ENCODE measurements at regions not wholly inside any gene's neighbourhood (a gene's known extent, or its start where the extent isn't known, plus 50 kb on each side); places are given as distances from the start of the nearest gene placed in this dataset.

DNA sequence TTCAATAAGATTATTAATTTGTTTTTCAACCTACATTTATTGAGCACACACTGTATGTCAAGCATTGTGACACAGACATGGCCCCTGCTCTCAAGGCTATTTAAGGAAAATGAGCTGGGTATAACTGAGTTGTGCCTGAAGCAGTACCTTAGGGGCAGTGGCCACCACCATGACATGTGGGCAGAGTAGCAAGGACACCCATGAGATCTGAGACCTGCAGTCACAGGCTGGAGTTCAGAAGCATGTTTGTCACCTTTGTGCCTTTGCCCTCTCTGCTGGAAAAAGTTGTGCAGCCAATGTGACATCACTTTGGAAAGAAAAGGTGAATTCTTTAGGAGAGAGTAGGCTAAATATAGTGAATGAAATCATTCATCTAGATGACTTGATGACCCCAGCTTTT, 501.3 kb downstream of the BCOR start:
- no peaks in the 10 kb centered on the region for H3K27me3 ChIP-seq
- TF ChIP-seq POLR2A (IDR thresholded peaks at IDR 0.05) = no peak
- TF ChIP-seq CTCF (IDR thresholded peaks at IDR 0.05) = no peak
- no peaks in the 10 kb centered on the region for H3K4me1 ChIP-seq
- H3K27ac ChIP-seq = no peak overlapping the region
- DNase-seq = no peak
- H3K4me3 ChIP-seq (replicated peaks in 1 of 3) = no peak overlapping the region
- intact Hi-C loops (cut with DNase I) = no loop called here
- no peaks in the 10 kb centered on the region for H3K36me3 ChIP-seq
- H3K9me3 ChIP-seq = no peaks in the 10 kb centered on the region

GRCh38 chrX:39599339-39599738, 498.4 kb downstream of the BCOR start:
- Histone ChIP-seq H3K9me3 (no peaks in the 10 kb centered on the region), H3K4me3 (replicated peaks in 1 of 3) (no peak overlapping the region), H3K27ac (no peak overlapping the region), H3K36me3 (no peaks in the 10 kb centered on the region), H3K27me3 (no peaks in the 10 kb centered on the region), H3K4me1 (no peaks in the 10 kb centered on the region)
- no peak for DNase-seq
- 95 to 100% methylated on average over 2 to 4 of the region's 6 CpGs for WGBS, 2 donors
- intact Hi-C loops (cut with DNase I) = no loop called here
- TF ChIP-seq CTCF (IDR thresholded peaks at IDR 0.05) = no peak
- no peak for TF ChIP-seq POLR2A (IDR thresholded peaks at IDR 0.05)

GRCh38 chrX:39600222-39600621, 497.5 kb downstream of the BCOR start:
- Histone ChIP-seq H3K27ac (no peak overlapping the region), H3K36me3 (no peaks in the 10 kb centered on the region), H3K4me3 (replicated peaks in 1 of 3) (no peak overlapping the region), H3K4me1 (no peaks in the 10 kb centered on the region), H3K27me3 (no peaks in the 10 kb centered on the region), H3K9me3 (no peaks in the 10 kb centered on the region)
- TF ChIP-seq CTCF (IDR thresholded peaks at IDR 0.05) (no peak), POLR2A (IDR thresholded peaks at IDR 0.05) (no peak)
- intact Hi-C loops (cut with DNase I) = no loop called here
- WGBS, 2 donors = 50 to 89% methylated on average over 2 to 6 of the region's 6 CpGs
- no peak for DNase-seq

- H3K36me3 ChIP-seq = no peaks in the 10 kb centered on the region
- H3K27me3 ChIP-seq = no peaks in the 10 kb centered on the region
- H3K27ac ChIP-seq = no peak overlapping the region
- no peaks in the 10 kb centered on the region for H3K4me1 ChIP-seq
- 80 to 81% methylated on average over 11 to 12 of the region's 19 CpGs for WGBS, 2 donors
- intact Hi-C loops (cut with DNase I) = no loop called here
- H3K4me3 ChIP-seq (replicated peaks in 1 of 3) = no peak overlapping the region
- TF ChIP-seq CTCF (IDR thresholded peaks at IDR 0.05) (no peak), POLR2A (IDR thresholded peaks at IDR 0.05) (no peak)
- no peaks in the 10 kb centered on the region for H3K9me3 ChIP-seq
- no peak for DNase-seq
These were observed 496.3 kb downstream of the BCOR start for GRCh38 chrX:39601231-39602177.

- H3K4me1 ChIP-seq = no peaks in the 10 kb centered on the region
- H3K36me3 ChIP-seq = no peaks in the 10 kb centered on the region
- no peak for DNase-seq
- WGBS, 2 donors = 87 to 94% methylated on average over 3 to 4 of the region's 4 CpGs
- no peak overlapping the region for H3K4me3 ChIP-seq (replicated peaks in 1 of 3)
- intact Hi-C loops (cut with DNase I) = no loop called here
- H3K27me3 ChIP-seq = no peaks in the 10 kb centered on the region
- H3K9me3 ChIP-seq = no peaks in the 10 kb centered on the region
- no peak for TF ChIP-seq POLR2A (IDR thresholded peaks at IDR 0.05)
- no peak for TF ChIP-seq CTCF (IDR thresholded peaks at IDR 0.05)
- no peak overlapping the region for H3K27ac ChIP-seq
These were observed 495.6 kb downstream of the BCOR start for GRCh38 chrX:39602195-39602594.

Measured in thyroid gland (tissue), 4 donors.